ENCODE measurements at regions not wholly inside any gene's neighbourhood (a gene's known extent, or its start where the extent isn't known, plus 50 kb on each side); places are given as distances from the start of the nearest gene placed in this dataset.

GRCh38 chr16:73304008-73304774 lies 256.3 kb upstream of the ZFHX3 start:
- no peak for TF ChIP-seq CHD1 (IDR thresholded peaks at IDR 0.05; ENCODE audit: low read depth, low read length)
- TF ChIP-seq USF2 (IDR thresholded peaks at IDR 0.05; ENCODE audit: low read depth, low read length): no peak
- TF ChIP-seq CEBPB (IDR thresholded peaks at IDR 0.05; ENCODE audit: low read depth, low read length): no peak
- no peak for TF ChIP-seq MAFK (IDR thresholded peaks at IDR 0.05; ENCODE audit: low read depth, low read length)
- TF ChIP-seq SMC3 (IDR thresholded peaks at IDR 0.05; ENCODE audit: low read depth, low read length): no peak
- Histone ChIP-seq H3K9ac (ENCODE audit: low read depth, low read length) (no peak overlapping the region), H3K27me3 (ENCODE audit: control insufficient read depth, insufficient read depth, low read length) (no peaks in the 10 kb centered on the region; the same call in 1 of the 2 replicates), H4K91ac (ENCODE audit: insufficient read depth, low read depth, low read length) (no peak overlapping the region), H2BK20ac (ENCODE audit: low read depth, low read length) (no peak overlapping the region), H2AK9ac (replicated peaks; ENCODE audit: low read depth, low read length, poor library complexity) (no peak overlapping the region), H3K4ac (ENCODE audit: low read depth, low read length) (no peak overlapping the region), H2BK120ac (ENCODE audit: low read depth, low read length) (no peak overlapping the region), H2BK5ac (ENCODE audit: low read depth, low read length, poor library complexity, severe bottlenecking) (no peak overlapping the region), H3K4me1 (ENCODE audit: control insufficient read depth, insufficient read depth, low read length) (no peaks in the 10 kb centered on the region), H3K36me3 (ENCODE audit: control insufficient read depth, insufficient read depth, low read length) (no peaks in the 10 kb centered on the region), H3K14ac (replicated peaks; ENCODE audit: low read depth, low read length) (no peak overlapping the region), H2BK15ac (ENCODE audit: low read depth, low read length) (no peak overlapping the region), H3K4me3 (ENCODE audit: insufficient read depth, low read depth, low read length) (no peak overlapping the region), H3K79me1 (ENCODE audit: low read depth in 1 of 2, low read length in 2 of 2) (no peaks in the 10 kb centered on the region), H3K9me1 (ENCODE audit: insufficient read depth, low read length) (no peaks in the 10 kb centered on the region), H4K20me1 (ENCODE audit: insufficient read depth, low read length) (no peaks in the 10 kb centered on the region), H4K8ac (ENCODE audit: low read depth in 2 of 2, low read length in 2 of 2) (no peak overlapping the region), H2AK5ac (ENCODE audit: low read depth, low read length) (no peak overlapping the region), H3K4me2 (ENCODE audit: low read depth, low read length) (no peak overlapping the region), H2AFZ (replicated peaks; ENCODE audit: low read length, poor library complexity) (no peak overlapping the region), H3K9me3 (ENCODE audit: control insufficient read depth, insufficient read depth, low read length) (no peaks in the 10 kb centered on the region), H3K23ac (ENCODE audit: low read depth, low read length) (no peak overlapping the region), H4K5ac (ENCODE audit: low read depth, low read length) (no peak overlapping the region), H3K56ac (ENCODE audit: extremely low read depth, insufficient read depth, low read length) (no peak overlapping the region), H3K18ac (ENCODE audit: low read depth, low read length) (no peak overlapping the region), H3K27ac (ENCODE audit: insufficient read depth, low read length) (no peak overlapping the region)
- ChIA-PET CTCF (no interaction called here), POLR2A (ENCODE audit: unreplicated experiment) (no interaction called here)
- BruUV-seq (replicated peaks): no TSS peak
- DNase-seq (no peak), ATAC-seq (ENCODE audit: low read depth) (no peak)
- dilution Hi-C loops (cut with HindIII; ENCODE audit: low sequenced_read_pairs, unreplicated experiment) (no loop called here), in situ Hi-C loops (cut with MboI; ENCODE audit: low sequenced_read_pairs) (no loop called here), intact Hi-C loops (cut with micrococcal nuclease) (no loop called here)
- WGBS, 2 experiments (ENCODE audit: extremely low coverage in 2 of 2, insufficient read length in 1 of 2): 80% methylated on average over 1 of the region's 14 CpGs; no CpG with 5 or more reads in 1 of the 2 experiments
